HL-60 (cell line): ENCODE measurements at regions not wholly inside any gene's neighbourhood (a gene's known extent, or its start where the extent isn't known, plus 50 kb on each side); places are given as distances from the start of the nearest gene placed in this dataset.

Experiments
- DNase-seq, 2 experiments: peaks; one replicate each; pipeline ENCODE4 v3.0.0-alpha.2; 2010 to 2020; ENCODE audit warnings: low read depth in 1 of 2, low spot score in 1 of 2
- H3K27ac ChIP-seq: fragments of 250-450 bp; sonication (Bioruptor Pico); replicated peaks from 2 replicates; pipeline ENCODE4 v1.5.1; 2020; ENCODE audit warnings: mild to moderate bottlenecking, moderate library complexity
- H3K27me3 ChIP-seq: fragments of 250-450 bp; sonication (Bioruptor Pico); 2 replicates; pipeline ENCODE4 v1.5.1; 2021; ENCODE audit warnings: mild to moderate bottlenecking, moderate library complexity; ENCODE audit not compliant: insufficient read depth, poor library complexity, severe bottlenecking
- H3K4me3 ChIP-seq: replicated peaks from 2 replicates; pipeline ENCODE4 v1.5.1; 2011; ENCODE audit warnings: mild to moderate bottlenecking, control low read depth, low read length; ENCODE audit not compliant: insufficient read depth
- GABPA ChIP-seq: IDR thresholded peaks from 2 replicates; pipeline ENCODE4 v1.6.1; 2012; ENCODE audit warnings: low read depth
- POLR2AphosphoS5 ChIP-seq: IDR thresholded peaks from 2 replicates; pipeline ENCODE4 v1.6.1; 2012; ENCODE audit warnings: low read depth
- SPI1 ChIP-seq: IDR thresholded peaks from 2 replicates; pipeline ENCODE4 v1.6.1; 2012; ENCODE audit warnings: low read depth, mild to moderate bottlenecking, borderline replicate concordance
- TF ChIP-seq, protein P1 (sequence below): IDR thresholded peaks from one replicate; pipeline ENCODE4 v1.5.1; 2011; ENCODE audit warnings: low read length, control low read depth, inconsistent platforms; ENCODE audit not compliant: insufficient read depth
- TF ChIP-seq, protein P2 (sequence below): IDR thresholded peaks from 2 replicates; pipeline ENCODE4 v1.6.1; 2012; ENCODE audit warnings: low read depth; ENCODE audit not compliant: insufficient replicate concordance

DNA sequence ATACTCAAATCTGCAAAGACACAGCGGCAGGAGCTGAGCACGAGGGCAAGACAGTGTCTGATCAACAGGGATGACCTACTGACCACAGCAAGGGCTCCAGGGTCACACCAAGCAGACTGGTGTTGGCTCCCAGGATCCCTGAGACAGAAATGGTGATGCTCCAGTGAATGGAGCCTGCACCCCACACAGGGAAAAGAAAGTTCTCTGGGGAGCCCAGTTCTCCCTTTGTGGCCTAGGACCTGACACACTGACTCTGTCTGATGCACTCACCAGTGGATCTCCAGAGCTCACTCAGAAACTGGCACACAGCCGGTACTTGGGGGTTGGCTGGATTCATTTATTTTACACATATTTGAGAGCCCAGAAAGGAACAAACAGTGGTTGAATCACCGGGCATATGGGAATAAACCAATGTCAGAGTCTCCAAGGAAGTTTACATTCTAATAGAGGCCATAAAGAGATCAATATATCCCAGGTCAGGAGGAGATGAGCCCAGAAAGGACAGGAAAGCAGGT is 215.6 kb upstream of the ARL4C start:
- H3K27ac ChIP-seq, result no peak overlapping the region
- TF ChIP-seq, protein P1, sequence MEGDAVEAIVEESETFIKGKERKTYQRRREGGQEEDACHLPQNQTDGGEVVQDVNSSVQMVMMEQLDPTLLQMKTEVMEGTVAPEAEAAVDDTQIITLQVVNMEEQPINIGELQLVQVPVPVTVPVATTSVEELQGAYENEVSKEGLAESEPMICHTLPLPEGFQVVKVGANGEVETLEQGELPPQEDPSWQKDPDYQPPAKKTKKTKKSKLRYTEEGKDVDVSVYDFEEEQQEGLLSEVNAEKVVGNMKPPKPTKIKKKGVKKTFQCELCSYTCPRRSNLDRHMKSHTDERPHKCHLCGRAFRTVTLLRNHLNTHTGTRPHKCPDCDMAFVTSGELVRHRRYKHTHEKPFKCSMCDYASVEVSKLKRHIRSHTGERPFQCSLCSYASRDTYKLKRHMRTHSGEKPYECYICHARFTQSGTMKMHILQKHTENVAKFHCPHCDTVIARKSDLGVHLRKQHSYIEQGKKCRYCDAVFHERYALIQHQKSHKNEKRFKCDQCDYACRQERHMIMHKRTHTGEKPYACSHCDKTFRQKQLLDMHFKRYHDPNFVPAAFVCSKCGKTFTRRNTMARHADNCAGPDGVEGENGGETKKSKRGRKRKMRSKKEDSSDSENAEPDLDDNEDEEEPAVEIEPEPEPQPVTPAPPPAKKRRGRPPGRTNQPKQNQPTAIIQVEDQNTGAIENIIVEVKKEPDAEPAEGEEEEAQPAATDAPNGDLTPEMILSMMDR, result no peak
- TF ChIP-seq GABPA (no peak), SPI1 (no peak), POLR2AphosphoS5 (no peak)
- TF ChIP-seq, protein P2, sequence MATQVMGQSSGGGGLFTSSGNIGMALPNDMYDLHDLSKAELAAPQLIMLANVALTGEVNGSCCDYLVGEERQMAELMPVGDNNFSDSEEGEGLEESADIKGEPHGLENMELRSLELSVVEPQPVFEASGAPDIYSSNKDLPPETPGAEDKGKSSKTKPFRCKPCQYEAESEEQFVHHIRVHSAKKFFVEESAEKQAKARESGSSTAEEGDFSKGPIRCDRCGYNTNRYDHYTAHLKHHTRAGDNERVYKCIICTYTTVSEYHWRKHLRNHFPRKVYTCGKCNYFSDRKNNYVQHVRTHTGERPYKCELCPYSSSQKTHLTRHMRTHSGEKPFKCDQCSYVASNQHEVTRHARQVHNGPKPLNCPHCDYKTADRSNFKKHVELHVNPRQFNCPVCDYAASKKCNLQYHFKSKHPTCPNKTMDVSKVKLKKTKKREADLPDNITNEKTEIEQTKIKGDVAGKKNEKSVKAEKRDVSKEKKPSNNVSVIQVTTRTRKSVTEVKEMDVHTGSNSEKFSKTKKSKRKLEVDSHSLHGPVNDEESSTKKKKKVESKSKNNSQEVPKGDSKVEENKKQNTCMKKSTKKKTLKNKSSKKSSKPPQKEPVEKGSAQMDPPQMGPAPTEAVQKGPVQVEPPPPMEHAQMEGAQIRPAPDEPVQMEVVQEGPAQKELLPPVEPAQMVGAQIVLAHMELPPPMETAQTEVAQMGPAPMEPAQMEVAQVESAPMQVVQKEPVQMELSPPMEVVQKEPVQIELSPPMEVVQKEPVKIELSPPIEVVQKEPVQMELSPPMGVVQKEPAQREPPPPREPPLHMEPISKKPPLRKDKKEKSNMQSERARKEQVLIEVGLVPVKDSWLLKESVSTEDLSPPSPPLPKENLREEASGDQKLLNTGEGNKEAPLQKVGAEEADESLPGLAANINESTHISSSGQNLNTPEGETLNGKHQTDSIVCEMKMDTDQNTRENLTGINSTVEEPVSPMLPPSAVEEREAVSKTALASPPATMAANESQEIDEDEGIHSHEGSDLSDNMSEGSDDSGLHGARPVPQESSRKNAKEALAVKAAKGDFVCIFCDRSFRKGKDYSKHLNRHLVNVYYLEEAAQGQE, result no peak
- DNase-seq, result no peak
- H3K27me3 ChIP-seq, result no peaks in the 10 kb centered on the region
- no peak overlapping the region for H3K4me3 ChIP-seq

DNA sequence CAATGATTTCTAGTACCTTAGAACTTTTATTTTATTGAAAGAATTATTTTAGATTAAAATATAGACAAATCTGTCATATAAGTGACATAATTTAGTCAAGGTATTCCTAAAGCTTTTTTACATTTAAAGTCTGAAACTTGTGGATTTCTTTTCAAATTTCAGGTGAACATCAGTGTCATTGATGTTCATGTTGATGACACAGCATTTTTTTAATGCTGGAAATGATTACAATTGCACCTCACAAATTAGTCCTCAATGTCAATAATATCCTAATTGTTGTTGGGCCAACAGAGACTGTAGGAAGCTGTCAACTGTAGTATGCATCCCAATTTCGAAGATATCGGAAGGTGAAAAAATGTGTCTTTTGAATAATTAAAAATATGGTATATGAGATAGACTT is 214.4 kb upstream of the ARL4C start:
- DNase-seq, result no peak
- H3K4me3 ChIP-seq, result no peak overlapping the region
- H3K27ac ChIP-seq, result no peak overlapping the region
- H3K27me3 ChIP-seq, result no peaks in the 10 kb centered on the region
- TF ChIP-seq, protein P1, result no peak
- TF ChIP-seq SPI1, result no peak
- no peak for TF ChIP-seq POLR2AphosphoS5
- TF ChIP-seq, protein P2, result no peak
- no peak for TF ChIP-seq GABPA

DNA sequence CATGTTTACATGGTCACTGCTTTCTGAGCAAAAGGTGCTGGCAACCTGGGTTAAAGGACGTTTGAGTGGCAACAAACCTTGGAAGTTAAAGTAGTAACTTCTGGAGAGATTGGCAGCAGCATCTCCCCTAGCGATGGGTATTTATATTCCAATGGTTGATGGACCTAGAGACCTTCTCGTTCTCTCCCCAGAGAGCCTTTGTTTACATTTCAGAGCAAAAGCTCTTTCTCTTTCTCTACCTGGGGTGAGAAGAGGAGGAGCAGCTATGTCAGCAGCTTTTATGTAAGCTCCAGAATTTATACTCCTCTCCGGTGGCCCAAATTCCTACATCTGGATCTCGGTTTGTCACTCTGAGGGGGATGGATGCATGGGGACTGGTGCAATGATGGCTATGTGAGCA is 213.7 kb upstream of the ARL4C start:
- DNase-seq, result no peak
- no peak for TF ChIP-seq POLR2AphosphoS5
- H3K4me3 ChIP-seq, result no peak overlapping the region
- H3K27me3 ChIP-seq, result no peaks in the 10 kb centered on the region
- H3K27ac ChIP-seq, result no peak overlapping the region

DNA sequence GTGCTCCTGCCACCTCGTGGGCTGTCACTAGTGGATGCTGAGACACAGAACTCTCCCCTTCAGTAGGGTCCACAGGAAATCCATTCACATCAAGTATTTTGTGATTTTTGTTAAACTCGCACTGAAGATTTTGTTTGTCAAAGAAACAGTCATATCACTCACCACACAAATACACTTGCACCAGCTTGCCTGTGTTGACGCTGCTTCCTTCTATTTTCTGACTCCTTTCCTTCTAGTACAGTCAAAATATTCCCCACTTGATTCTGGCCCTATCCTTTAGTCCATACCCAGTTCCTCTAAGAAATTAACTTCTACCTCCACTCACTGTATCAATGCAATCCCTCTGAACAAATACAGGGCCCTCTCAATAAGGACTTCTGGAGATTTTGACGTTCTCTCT is 213.2 kb upstream of the ARL4C start:
- Histone ChIP-seq H3K27ac (no peak overlapping the region), H3K27me3 (no peaks in the 10 kb centered on the region), H3K4me3 (no peak overlapping the region)
- TF ChIP-seq, protein P1, result no peak
- TF ChIP-seq SPI1 (no peak), POLR2AphosphoS5 (no peak), GABPA (no peak)
- TF ChIP-seq, protein P2, result no peak
- DNase-seq, result no peak
